ENCODE measurements at regions not wholly inside any gene's neighbourhood (a gene's known extent, or its start where the extent isn't known, plus 50 kb on each side); places are given as distances from the start of the nearest gene placed in this dataset.

- no peak overlapping the region for H3K27ac ChIP-seq
- no peak for TF ChIP-seq CTCF (conservative IDR thresholded peaks at IDR 0.05)
Measured at GRCh38 chr20:22918286-22918983, 116.7 kb upstream of the SSTR4 start.

GRCh38 chr20:22920898-22921297 lies 114.2 kb upstream of the SSTR4 start:
- no peak for TF ChIP-seq CTCF (conservative IDR thresholded peaks at IDR 0.05)
- no peak overlapping the region for H3K27ac ChIP-seq

DNA sequence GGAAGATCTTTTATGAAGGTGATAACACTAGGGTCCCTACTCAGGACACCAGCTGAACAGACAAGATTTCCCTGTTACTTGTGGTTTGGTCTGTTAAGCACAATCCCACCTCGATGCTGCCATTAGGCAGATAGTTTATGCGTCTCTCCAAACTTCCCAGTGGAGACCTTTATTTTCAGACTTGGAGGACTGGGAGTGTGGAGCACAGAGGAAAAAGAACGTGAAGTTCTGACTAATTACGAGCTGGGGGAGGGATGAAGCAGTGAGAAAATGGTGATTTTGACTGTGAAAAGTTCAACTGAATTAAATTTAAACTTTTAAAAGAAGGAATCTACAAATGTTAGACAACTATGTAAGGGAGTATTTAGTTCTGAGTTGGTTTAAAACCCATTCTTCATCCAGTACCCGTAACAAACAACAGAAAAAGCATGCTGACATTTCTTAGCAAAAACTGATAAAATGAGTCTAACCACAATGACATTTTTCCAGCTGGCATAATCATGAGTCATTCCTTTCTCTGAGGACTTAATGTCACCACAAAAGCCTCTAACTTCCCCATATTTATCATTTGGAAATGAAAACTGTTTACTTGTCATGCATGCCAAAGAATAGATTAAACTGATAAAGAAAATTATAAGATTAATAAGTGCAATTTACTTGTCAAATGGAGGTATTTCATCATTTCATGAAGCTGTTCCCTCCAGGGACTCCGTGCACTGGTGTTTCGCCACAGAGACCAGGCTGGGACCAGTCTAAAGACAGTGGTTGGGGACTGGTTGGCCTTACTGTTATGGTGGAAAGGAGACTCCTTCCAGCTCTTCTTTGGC lies 113.3 kb upstream of the SSTR4 start:
- H3K27ac ChIP-seq: no peak overlapping the region
- TF ChIP-seq CTCF (conservative IDR thresholded peaks at IDR 0.05): no peak

- no peak overlapping the region for H3K27ac ChIP-seq
- no peak for TF ChIP-seq CTCF (conservative IDR thresholded peaks at IDR 0.05)
Measured at GRCh38 chr20:22922987-22923386, 112.1 kb upstream of the SSTR4 start.

DNA sequence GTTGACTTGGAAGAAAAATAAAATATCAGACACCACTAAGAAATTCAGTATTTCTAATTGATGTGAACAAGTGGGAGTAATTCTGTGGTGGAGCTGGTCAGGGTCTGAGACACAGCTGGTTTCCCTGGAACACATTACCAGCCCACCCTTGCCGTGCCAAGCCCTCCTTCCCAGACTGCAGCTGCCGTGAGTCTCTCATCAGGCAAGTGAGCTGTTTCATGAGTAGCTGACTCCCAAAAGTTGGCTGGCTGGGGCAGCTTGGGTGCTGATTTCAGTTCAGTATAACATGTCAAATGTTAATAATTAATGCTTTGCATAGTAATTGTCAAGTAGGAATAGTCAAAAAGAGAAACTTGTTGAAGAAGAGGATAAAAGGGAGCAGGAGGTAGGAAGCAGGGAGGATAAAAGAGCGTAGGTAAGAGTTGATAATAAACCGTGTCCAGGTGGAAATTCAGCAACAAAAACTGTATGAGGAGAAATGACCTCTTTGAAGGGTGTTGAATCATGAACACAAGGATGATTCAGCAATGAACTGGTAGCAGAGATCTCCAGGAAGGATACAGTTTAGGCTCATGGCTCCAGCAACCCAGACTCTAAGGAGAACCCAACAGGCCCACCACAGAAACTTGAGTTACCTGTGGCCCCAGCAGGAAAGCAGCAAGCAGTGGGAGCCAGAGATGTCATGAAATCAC lies 110.9 kb upstream of the SSTR4 start:
- TF ChIP-seq CTCF (conservative IDR thresholded peaks at IDR 0.05): no peak
- H3K27ac ChIP-seq: no peak overlapping the region

GRCh38 chr20:22924949-22925612 lies 110.0 kb upstream of the SSTR4 start:
- no peak for TF ChIP-seq CTCF (conservative IDR thresholded peaks at IDR 0.05)
- no peak overlapping the region for H3K27ac ChIP-seq

DNA sequence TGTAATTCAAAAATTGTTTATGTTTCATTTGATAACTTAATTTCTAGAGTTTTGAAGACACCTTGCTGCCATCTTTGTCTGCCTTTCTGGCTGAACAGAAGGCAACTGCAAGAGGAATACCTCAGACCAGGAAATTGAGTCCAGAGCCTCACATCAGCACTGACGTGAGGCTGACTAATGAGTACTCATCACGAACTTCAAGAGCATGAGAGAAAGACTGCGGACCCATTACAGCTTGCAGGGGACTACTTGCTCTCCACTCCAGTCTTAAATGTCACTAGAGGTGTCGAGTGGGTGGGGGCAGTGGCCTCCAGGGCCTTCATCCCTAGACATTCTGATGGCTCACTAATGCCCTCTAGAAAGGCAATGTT lies 109.5 kb upstream of the SSTR4 start:
- TF ChIP-seq CTCF (conservative IDR thresholded peaks at IDR 0.05): no peak
- H3K27ac ChIP-seq: no peak overlapping the region

All from VCaP (cell line).